ENCODE measurements at regions not wholly inside any gene's neighbourhood (a gene's known extent, or its start where the extent isn't known, plus 50 kb on each side); places are given as distances from the start of the nearest gene placed in this dataset.

DNA sequence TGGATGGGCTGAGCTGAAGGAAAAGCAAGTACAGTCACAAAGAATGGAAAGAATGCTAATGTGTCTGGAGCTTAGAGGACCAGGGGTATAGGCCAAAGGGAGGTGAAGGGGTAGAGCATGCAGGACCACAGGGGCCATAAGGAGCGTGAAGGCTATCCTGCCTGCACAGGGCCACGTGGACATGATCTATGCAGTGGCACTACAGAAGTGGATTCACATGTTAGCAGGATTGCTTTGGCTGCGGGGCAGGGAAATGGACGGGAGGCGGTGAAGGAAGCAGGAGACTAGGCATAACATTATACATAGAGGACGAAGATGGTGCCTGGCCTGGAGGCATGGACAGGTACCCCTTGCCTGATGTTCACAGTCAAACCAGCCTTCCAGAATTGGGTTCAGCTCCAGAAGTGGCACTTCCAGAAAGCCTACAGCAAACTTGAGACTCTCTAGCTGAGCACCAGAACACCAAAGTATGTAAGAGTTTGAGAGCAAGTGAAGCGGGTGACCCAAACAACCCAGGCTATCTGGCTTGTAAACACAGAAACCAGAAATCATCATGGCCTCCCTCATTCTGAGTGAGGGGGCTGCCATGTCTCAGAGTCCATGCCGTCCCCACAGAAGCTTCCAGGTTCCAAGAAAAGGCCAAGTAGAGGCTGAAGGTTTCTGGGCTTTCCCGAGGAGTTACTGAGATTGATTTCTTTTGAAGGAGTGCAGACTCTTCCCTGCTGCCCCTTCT is 135.5 kb upstream of the JUN start:
- DNase-seq, result no peak

DNA sequence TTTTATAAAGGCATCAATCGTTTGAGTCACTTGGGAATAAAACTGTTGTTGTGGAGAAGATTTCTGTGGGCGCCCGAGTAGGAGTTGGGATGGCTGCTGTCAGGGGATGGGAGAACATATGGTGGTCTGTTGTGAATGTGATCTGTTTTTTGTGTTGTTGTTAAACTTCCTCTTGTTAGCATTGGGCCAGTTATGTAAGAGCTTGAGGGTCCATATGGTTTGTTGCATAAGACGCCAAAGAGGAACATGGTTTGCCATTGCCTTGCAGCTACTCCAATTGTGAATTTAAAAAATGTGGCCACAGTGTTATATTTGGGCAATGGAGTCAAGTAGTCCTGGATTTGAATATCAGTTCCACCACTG is 136.1 kb upstream of the JUN start:
- no peak for DNase-seq

DNA sequence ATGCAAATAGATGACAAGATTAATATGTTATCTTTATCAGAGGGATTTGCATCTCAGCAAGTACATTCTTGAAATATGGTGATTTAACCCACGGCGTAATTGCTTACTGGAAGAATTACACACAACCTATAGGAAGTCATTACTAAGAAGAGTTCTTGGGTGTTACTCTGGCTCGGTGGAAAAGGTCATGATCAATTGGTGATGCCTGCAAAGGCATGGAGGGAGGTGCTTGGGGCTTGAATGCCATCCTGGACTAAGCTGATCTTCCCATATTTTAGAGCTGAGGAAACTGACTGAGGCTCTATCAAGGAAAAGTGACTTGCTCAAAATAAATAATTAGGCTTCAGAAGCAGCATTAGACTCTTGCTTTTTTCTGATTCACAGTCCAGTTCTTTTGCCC is 137.5 kb upstream of the JUN start:
- DNase-seq, result no peak

DNA sequence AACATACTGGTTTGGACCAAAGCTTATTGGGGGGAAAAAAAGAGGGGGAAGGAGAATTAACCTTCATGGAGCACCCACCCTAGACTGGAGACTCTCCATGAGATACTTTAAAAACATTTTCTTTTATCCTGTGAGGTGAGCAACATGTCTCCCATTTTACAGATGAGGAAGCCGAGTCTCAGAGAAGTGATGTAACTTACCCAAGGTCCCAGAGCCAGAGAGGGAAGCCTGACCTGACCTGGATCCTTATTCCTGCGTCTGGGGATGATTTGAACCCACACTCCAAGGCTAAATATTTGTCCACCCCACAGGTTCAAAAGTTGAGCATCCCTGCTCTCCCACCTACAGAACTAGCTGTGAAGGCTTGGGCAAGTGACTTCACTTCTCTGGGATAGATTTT is 137.9 kb upstream of the JUN start:
- no peak for DNase-seq

DNA sequence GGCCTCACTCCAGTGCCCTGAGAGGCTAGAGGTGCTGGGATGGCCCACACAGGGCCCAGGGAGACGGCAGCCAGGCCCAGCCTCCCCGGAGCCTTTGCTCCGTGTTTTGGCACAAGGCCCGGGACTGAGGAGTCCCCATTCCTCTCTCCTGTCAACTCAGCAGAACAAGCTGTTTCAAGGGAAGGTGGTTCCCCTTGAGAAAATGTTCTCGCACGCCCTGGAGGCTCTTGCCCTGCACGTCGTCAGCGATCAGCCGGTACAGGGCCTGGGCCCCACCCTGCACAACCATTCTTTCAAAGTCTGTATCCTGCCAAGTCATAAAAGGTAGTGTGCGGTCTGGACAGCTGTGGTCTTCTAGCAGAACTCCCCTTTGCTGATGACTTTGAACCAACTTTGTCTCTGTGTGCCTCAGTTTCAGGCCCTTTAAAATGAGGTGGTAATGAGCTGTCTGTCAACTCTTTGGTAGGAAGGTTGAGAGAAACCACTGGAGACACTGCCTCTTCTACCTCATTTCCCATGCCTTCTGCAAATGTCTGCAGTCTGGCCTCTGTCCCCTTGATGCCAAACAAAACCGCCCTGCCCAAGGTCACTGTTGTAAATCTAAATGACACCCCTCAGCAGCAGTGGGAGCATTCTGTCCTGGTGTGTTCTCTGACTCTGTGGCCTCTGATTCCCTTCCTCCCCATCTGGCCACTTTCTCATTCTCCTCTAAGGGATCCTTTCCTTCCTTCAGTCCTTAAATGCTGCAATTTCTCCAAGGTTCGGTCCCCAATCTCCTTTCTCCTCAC is 138.6 kb upstream of the JUN start:
- no peak for DNase-seq

DNA sequence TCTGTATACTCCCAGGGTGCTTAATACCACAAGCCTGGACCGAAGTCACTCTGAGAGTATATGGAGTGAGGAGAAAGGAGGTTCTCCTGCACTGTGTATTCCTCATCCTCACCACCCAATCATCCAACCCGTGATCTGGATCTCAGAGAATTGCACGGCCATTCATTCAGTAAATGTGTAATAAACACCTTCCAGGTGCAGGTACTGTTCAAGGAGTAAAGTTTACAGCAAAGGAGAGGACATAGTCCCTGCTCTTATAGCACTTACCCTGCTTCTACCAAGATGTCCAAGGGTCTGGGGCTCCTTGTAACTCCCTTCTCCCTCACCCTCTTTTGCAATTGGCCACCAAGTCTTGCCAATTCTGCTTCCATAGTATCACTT is 139.2 kb upstream of the JUN start:
- DNase-seq, result no peak

DNA sequence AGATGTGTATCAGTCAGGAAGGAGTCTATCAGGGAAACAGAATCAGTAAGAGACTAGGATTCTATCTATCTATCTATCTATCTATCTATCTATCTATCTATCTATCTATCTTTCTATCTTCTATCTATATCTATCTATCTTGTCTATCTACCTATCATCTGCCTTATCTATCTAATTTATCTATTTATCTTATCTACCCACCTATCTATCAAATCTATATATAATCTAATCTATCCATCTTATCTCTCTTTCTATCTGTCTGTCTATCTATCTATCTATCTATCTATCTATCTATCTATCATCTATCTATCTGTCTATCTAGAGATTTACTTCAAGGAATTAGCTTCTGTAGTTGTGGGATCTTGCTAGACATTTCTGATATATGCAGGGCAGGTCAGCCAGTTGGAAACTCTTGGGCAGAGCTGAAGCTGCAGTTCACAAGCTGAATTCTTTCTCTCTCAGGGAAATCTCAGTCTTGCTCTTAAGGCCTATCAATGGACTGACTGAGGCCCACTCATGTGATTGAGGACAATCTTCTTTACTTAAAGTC is 140.2 kb upstream of the JUN start:
- no peak for DNase-seq

DNA sequence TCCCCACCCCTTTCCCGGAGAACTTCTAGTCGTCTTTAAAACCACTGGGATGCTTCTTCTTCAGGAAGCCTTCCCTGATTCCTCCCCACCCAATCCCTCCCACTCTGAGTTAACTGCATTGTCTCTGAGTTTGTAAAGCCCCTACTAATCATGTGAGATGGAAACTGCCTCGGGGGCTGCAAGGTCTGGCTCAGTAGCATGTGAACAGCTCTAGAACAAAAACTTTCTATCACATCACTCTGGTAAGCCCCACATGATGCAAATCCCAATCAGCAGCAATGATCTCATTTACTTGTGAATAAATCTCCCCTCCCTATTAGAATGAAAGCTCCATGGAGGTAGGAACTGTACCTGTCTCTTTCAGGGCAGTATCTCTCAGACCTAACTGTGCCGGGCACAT is 141.0 kb upstream of the JUN start:
- no peak for DNase-seq

DNA sequence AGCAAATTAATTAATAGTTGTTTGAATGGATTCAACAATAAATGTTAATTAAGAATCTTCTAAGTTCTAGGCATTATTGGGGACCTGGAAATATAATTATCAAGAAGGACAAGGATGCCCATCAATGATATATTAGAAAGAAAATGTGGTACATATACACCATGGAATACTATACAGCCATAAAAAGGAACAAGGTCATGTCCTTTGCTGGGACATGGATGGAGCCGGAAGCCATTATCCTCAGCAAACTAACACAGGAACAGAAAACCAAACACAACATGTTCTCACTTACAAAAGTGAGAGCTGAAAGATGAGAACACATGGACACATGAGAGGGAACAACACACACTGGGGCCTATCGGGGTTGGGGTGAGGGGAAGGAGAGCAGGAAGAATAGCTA is 141.4 kb upstream of the JUN start:
- DNase-seq, result no peak

DNA sequence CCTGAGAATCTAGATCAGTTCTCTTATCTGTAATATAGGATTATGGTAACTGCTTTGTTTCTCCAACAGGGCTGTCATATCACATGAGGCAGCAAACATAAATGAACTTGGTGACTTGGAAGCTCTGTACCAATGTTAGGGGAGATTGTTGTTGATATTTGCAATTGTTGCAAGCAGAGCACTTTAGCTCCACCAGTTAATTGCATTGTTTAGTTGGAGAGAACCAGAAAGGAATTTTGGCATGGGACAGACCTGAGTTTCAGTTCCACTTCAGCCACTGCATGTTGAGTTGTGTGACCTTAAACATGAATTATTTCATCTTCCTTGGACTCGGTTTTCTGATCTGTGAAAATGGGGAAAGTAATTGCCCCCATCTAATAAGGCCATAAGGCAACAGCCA is 142.3 kb upstream of the JUN start:
- DNase-seq, result no peak

DNA sequence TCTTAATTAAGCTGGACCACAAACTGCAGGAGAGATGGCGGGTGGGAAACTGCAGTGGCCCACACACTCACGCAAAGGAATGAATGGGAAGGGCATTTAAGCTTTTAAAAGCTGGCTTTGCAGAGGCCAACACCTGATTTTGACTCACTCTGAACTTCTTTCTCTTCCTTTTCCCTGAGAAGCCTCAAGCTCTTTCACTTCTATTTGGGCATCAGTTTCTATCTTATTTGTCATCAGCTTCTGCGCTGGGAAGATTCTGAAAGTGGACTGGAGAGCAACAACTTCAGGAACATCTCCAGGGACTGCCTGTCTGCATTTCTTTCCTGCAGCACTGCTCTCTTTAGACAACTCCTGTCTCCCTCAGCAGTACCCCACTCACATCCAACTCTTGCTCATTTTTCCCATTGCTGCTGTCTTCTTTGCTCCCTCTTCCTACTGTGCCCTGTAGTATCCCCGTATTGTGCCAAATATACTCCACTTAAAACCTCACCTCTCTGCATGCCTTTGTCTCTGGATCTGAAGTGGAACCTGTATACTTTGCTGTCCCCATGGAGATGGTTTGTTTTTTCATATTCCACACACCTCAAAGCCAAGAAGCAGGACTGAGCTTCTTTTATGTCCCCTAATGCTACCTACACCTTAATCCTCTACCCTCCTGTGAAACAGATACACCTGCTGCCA is 143.3 kb upstream of the JUN start:
- DNase-seq, result peak; percentile 65

DNA sequence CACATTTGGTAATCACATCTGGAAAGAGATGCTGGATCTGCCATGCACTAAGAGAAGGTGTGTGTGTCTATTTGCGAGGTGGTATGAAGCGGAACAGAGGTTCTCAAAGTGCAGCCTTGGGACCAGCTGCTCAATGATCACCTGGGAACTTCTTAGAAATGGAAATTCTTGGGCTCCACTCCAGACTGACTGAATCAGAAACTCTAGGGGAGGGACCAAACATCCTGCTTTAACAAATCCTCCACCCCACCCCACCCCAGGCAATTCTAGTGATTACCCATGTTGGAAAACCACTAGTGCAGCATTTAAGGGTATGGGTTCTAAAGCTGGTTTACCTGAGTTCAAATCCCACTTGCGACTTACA is 143.9 kb upstream of the JUN start:
- DNase-seq, result no peak

DNA sequence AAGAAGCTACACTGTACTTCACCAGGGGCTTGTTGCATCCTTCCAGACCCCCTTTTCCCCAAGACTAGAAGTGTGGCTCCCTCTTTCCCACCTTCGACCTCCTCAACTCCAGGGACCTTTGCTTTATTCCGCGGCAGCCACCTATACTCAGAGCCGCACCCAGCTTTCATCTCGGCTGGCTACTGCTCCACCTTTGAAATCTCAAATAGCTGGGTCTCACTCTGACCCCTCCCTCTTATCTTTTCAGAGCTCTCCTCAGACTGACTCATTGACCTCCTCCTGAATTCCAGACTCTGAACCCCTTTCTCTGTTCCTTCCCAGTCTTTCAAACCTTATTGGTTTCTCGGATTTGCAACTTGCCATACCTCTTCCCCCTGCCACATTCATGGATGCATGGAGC is 144.7 kb upstream of the JUN start:
- DNase-seq, result no peak

DNA sequence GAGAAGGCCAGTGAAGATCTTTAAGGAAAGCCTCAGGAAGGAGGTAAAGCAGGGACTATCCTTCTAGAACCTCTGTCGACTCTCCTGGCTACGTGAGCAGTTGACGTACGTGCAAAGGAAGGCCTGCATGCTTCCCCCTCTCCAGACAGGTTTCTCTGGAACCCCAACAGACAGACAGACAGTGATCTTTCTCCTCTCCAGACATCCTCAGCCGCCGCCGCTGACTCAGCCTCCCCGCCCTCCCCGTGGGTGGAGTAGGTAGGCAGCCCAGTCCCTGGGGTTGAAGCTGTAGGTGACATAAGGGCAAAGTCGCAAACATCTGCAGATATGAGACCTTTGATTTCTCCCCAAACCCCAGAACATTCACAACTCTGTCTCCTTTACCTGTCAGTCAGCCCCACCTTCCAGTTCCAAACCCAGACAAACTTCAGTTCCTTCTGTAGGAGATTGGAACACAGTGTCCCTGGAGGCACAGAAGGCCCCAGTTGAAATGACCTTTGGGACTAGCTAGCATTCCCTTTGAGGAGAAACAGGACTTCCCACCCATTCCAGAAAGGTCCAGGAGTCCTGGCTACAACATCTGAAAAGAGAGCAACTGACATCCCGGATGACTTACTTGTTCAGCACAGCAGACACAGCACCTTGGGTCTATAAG is 146.0 kb upstream of the JUN start:
- no peak for DNase-seq

DNA sequence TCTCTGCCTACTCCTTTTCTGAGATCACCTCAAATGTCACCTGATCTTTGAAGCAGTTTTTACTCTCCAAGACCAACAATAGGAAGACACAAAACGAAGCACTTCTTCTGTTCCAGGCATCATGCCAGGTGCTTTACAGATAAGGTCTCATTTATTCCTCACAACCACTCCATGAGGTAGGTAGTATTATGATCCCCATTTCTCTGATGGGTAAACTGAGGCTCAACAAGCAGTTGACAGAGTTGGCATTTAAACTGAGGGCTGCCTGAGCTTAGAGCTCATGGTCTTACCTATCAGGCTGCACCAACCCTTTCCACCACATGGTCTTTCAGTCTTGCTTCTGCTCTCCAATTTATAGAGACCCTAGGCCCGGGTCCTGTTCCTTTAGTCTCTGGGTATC is 147.2 kb upstream of the JUN start:
- no peak for DNase-seq

DNA sequence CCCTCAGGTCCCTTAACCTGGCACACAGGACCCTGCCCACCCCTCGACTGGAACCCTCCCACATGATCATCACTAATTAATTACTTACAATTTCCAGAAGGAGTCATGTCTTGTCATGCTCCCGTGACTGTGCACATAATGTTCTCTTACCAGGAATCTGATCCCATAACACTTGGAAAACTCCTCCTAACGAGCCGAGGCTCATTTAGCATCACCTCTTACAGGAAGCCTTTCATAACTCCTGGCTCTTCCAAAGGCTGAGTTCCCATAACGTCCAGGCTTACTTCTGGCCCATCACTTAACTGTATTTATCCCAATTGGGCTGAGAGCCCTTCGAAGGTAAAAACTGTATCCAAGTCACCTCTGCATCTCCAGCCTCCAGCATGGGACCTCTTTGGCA is 147.9 kb upstream of the JUN start:
- no peak for DNase-seq

DNA sequence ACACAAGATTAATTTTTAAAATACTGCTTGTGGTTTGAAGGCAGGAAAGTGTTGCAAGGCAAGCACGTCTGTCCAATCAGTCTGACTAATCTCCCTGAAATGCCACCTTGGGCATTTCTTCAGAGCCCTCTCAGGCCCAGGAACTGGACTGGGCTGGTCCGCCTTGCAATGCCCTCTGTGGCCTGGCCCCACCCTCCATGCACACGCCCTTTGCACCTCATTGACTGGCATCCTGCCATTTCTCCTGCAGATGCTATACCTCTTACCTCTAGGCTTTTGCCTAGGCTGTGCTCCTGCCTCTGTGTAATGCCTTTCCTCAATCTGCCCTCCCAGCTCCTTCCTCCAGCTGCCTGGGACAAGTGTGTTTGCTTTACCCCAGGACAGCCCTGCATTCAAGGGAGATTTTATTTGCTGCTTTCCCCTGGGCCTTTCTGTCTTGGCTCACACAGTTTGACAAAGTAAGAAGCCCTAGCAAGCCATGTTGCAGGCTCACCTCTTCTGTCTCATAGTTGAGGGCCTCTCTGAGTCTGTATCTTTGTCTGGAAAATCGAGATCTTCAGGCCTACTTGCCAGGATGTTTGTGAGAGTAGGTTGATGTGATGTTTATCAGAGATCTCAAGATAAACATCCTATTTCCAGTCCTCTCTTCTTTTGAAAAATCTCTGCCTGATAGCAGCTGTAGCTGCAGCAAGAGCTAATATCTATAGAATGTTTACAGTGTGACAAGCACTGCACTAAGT is 149.2 kb upstream of the JUN start:
- peak; percentile 99 for DNase-seq

DNA sequence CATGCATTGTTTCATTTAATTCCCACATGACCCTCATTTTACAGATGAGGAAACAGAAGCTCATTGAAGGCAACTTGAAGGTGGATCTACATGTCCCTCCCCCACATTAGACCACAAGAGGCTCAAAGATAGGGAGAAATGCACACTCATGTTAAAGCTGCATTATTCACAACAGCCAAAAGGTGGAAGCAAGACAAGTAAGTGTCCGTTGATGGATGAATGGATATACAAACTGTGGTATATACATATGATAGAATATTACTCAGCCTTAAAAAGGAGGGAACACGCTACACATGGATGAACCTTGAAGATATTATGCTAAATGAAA is 149.7 kb upstream of the JUN start:
- peak; percentile 76 for DNase-seq

DNA sequence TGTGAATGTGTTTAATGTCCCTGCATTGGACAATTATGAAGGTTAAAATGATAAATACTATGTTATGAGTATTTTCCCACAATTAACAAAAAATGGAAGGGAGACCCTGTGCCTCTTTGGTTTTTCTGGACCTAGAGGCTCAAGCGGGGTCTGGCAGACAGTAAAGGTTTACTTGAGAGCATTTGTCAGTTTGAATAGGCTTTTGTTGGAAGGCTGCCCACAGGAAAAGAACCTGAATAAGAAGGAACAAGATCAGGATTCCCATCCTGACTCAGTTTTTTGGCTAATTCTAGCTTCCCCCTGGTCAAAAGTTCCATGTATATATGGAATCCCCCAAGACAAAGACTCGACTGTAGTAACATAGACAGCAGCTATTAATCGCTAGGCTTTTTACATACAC is 150.9 kb upstream of the JUN start:
- DNase-seq, result no peak

DNA sequence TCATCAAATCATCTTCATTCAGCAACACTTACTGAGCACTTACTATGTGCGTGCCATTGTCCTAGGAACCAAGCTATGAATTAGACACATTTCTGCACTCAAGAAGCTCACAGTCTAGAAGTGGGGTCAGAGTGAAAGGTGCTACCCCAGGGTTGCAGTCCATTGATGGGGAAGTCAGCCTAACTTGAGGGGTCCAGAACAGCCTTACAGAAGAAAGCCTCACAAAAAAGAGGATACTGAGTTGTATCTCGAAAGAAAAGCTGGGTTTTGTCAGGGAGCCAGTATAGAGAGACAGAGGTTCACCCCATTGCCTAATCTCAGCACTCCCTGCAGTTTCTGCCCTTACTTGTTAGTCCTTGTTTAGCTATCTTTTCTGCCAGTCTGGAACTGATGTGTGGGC is 153.1 kb upstream of the JUN start:
- DNase-seq, result no peak

DNA sequence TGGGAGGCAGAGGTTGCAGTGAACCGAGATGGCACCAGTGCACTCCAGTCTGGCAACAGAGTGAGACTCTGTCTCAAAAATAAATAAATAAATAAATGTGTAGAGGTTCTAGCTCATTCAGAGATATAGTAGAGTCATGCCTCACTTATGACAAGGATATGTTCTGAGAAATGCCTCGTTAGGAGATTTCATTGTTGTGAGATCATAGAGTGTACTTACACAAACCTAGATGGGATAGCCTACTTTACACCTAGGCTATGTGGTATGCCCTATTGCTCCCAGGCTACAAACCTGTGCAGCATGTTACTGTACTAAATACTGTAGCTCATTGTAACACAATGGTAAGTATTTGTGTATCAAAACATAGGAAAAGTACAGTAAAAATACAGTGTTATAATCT is 155.3 kb upstream of the JUN start:
- no peak for DNase-seq

DNA sequence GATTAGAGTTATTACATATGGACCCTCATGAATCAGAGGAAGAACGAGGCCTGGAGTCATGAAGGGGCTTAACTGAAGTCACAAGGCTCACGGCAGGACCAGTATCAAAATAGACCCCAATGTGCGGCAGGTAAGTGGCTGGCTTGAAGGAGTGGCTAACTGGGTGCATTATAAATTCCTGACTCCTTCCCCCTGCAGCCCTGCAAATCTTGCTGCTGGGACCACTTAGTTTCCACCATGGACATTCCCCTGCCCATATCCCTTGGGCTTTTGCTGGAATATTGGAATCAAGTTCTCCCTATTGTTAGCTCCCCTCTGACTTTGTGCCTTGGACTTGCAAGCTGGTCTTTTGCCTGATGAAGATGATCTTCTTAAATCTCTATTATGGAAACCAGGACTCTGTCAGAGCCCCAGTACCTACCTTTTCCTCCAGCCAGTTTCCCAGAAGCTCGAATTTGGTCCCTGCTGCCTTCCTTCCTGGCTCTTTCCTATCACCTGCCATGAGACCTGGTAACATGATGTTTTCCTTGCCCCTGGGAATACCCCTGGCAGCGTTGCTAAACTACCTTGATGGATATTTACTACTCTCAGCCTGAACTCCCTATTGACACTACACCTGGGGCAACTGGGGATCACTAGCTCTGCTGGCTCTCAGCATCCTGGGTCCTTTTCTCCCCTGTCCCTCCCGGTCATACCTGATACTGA is 156.0 kb upstream of the JUN start:
- DNase-seq, result no peak

Measured in DMS53 (cell line).